Progenitor cell of endocrine pancreas (in vitro differentiated cells): ENCODE measurements at regions not wholly inside any gene's neighbourhood (a gene's known extent, or its start where the extent isn't known, plus 50 kb on each side); places are given as distances from the start of the nearest gene placed in this dataset.
"Not testable (repeated sequence)": the region's sequence is repeated elsewhere in the genome, so short reads cannot be mapped to it uniquely, and the experiment has no call there.

Experiments used
- DNase-seq: peaks from one replicate; pipeline ENCODE4 v3.0.0; 2021; ENCODE audit warnings: low spot score; ENCODE audit not compliant: unreplicated experiment
- H3K27ac Mint-ChIP-seq: 2 replicates; pipeline ENCODE4 v1.8.0; 2021; ENCODE audit warnings: mild to moderate bottlenecking, moderate library complexity, mixed read lengths
- H3K27me3 Mint-ChIP-seq: 2 replicates; pipeline ENCODE4 v1.8.0; 2021; ENCODE audit warnings: mixed read lengths
- H3K36me3 Mint-ChIP-seq: 2 replicates; pipeline ENCODE4 v1.8.0; 2022; ENCODE audit warnings: mixed read lengths; ENCODE audit not compliant: insufficient read depth
- H3K4me1 Mint-ChIP-seq: 2 replicates; pipeline ENCODE4 v1.8.0; 2021; ENCODE audit warnings: low read depth, mixed read lengths
- H3K4me3 Mint-ChIP-seq: 2 replicates; pipeline ENCODE4 v1.8.0; 2021; ENCODE audit warnings: low read depth, mild to moderate bottlenecking, moderate library complexity, mixed read lengths
- H3K9me3 Mint-ChIP-seq: 2 replicates; pipeline ENCODE4 v1.8.0; 2021; ENCODE audit warnings: low read depth, mixed read lengths
- TF ChIP-seq, protein P1 (sequence below): fragments of 200-600 bp; sonication (generic); IDR thresholded peaks from one replicate; pipeline ENCODE4 v1.5.0; 2021; ENCODE audit warnings: antibody characterized with exemption, mild to moderate bottlenecking; ENCODE audit not compliant: unreplicated experiment

DNA sequence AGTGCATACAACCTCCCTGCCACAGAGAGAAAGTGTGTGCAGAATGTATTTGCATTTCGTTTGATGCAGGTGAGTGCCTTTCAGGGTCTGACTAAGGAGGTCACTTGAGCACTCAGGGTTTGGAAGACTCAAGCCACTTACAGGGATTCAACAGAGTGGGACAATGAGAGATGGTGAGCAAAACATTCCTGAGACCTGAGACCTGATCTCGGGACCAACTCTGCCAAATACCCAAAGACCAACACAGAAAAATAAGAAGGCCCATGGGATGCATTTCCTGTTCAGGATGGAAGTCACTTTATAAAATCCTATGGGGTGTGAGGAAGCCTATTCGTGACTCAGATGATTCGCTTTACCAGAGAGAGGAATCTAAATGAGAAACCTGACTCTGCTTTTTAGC lies 65.2 kb upstream of the LARGE1 start:
- no peaks in the 10 kb centered on the region for H3K36me3 Mint-ChIP-seq
- peaks cover 2% of the 10 kb centered on the region for H3K27me3 Mint-ChIP-seq
- TF ChIP-seq, protein P1, sequence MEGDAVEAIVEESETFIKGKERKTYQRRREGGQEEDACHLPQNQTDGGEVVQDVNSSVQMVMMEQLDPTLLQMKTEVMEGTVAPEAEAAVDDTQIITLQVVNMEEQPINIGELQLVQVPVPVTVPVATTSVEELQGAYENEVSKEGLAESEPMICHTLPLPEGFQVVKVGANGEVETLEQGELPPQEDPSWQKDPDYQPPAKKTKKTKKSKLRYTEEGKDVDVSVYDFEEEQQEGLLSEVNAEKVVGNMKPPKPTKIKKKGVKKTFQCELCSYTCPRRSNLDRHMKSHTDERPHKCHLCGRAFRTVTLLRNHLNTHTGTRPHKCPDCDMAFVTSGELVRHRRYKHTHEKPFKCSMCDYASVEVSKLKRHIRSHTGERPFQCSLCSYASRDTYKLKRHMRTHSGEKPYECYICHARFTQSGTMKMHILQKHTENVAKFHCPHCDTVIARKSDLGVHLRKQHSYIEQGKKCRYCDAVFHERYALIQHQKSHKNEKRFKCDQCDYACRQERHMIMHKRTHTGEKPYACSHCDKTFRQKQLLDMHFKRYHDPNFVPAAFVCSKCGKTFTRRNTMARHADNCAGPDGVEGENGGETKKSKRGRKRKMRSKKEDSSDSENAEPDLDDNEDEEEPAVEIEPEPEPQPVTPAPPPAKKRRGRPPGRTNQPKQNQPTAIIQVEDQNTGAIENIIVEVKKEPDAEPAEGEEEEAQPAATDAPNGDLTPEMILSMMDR = no peak
- H3K4me3 Mint-ChIP-seq = no peak overlapping the region
- DNase-seq = no peak
- no peaks in the 10 kb centered on the region for H3K9me3 Mint-ChIP-seq
- H3K27ac Mint-ChIP-seq = no peak overlapping the region
- H3K4me1 Mint-ChIP-seq = peaks cover 11% of the 10 kb centered on the region

DNA sequence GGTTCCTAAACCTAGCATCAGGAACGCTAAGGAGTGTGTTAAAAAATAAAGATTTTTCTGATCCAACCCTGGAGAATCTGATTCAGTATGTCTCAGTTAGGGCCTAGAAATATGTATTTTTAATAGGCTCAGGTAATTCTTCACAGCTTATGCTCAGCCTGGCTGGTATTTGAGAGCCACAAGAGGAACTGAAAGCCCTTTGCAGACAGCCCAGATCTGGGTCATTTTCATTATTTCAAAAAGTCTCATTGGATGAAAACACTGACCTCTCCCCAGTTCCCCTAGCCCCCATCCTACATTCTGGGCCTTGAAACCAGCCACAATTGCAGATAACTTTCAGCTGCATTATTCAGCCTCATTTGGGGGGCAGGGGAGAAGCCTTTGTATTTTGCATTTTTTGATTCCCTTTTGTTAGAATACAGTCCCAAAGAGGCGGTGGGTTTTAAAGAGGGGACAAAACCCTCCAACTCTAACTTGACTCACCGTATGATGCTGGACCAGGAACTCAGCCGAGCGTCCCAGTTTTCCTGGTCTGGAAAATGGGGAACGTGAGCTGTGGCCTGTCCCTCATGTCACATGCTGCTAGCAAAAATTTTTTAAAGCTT lies 66.0 kb upstream of the LARGE1 start:
- H3K27me3 Mint-ChIP-seq = peaks cover 4% of the 10 kb centered on the region
- TF ChIP-seq, protein P1 = no peak
- H3K36me3 Mint-ChIP-seq = no peaks in the 10 kb centered on the region
- H3K9me3 Mint-ChIP-seq = no peaks in the 10 kb centered on the region
- peaks cover 11% of the 10 kb centered on the region for H3K4me1 Mint-ChIP-seq
- H3K4me3 Mint-ChIP-seq = no peak overlapping the region
- no peak overlapping the region for H3K27ac Mint-ChIP-seq
- no peak for DNase-seq

DNA sequence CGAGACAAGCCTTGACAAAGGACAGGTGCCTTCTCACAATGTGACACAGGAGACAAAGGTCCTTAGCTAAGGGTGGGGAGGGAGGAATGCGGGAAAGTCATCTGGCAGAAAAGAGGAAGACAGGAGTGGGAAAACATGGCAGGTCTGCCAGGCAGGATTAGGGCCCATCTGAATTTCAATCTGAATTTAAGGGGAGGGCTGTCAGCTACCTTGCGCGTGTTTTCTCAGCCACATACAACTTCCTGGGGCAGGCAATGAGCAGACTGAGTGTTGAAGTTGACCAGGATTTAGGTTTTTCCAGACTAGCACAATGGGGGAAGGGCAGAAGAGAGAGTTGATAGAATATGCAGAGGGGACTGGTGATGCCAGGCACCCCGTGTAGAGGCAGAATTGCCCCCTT lies 66.7 kb upstream of the LARGE1 start:
- no peaks in the 10 kb centered on the region for H3K9me3 Mint-ChIP-seq
- no peak overlapping the region for H3K4me3 Mint-ChIP-seq
- no peak for DNase-seq
- H3K27me3 Mint-ChIP-seq = peaks cover 10% of the 10 kb centered on the region
- H3K36me3 Mint-ChIP-seq = no peaks in the 10 kb centered on the region
- peaks cover 11% of the 10 kb centered on the region for H3K4me1 Mint-ChIP-seq
- TF ChIP-seq, protein P1 = no peak
- no peak overlapping the region for H3K27ac Mint-ChIP-seq

DNA sequence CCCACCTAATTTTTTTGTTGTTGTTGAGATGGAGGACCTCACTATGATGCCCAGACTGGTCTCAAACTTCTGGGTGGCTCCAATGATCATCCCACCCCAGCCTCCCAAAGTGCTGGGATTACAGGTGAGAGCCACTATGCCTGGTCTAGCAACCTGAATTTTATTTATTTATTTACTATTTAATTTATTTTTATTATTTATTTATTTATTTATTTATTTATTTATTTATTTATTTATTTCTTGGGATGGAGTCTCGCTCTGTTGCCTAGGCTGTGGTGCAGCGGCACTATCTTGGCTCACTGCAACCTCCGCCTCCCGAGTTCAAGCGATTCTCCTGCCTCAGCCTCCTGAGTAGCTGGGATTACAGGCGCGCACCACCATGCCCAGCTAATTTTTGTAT lies 69.0 kb upstream of the LARGE1 start:
- H3K27me3 Mint-ChIP-seq = peaks cover 10% of the 10 kb centered on the region
- DNase-seq, H3K36me3 Mint-ChIP-seq: not testable (repeated sequence)

GRCh38 chr22:33991620-33992019 lies 71.3 kb upstream of the LARGE1 start:
- Mint-ChIP-seq H3K27me3 (peaks cover 8% of the 10 kb centered on the region), H3K27ac (no peak overlapping the region), H3K36me3 (no peaks in the 10 kb centered on the region), H3K4me3 (no peak overlapping the region), H3K4me1 (peaks cover 1% of the 10 kb centered on the region), H3K9me3 (peaks cover 5% of the 10 kb centered on the region)
- no peak for DNase-seq
- TF ChIP-seq, protein P1 = no peak

More for the DNA sequence above, 69.0 kb upstream of the LARGE1 start:
- not testable (repeated sequence) for H3K4me1 Mint-ChIP-seq, H3K4me3 Mint-ChIP-seq, H3K9me3 Mint-ChIP-seq, H3K27ac Mint-ChIP-seq

- DNase-seq = no peak
- Mint-ChIP-seq H3K27me3 (peaks cover 2% of the 10 kb centered on the region), H3K4me1 (no peaks in the 10 kb centered on the region), H3K9me3 (peaks cover 32% of the 10 kb centered on the region), H3K36me3 (no peaks in the 10 kb centered on the region), H3K4me3 (no peak overlapping the region), H3K27ac (no peak overlapping the region)
- TF ChIP-seq, protein P1 = no peak
These were observed 76.5 kb upstream of the LARGE1 start for GRCh38 chr22:33996824-33997223.
